Gastroesophageal sphincter (tissue), 4 donors: ENCODE measurements at regions not wholly inside any gene's neighbourhood (a gene's known extent, or its start where the extent isn't known, plus 50 kb on each side); places are given as distances from the start of the nearest gene placed in this dataset.

Experiments
- ATAC-seq: fragments of 150-250 bp; one replicate; pipeline ENCODE4 v1.9.1; 2016; ENCODE audit warnings: mild to moderate bottlenecking, moderate library complexity
- H3K27ac ChIP-seq, 4 donors: fragments of 200-600 bp; sonication (generic) in 3 of 4; 1 replicate in 3 of 4; 2 replicates in 1 of 4; pipeline ENCODE4 v1.5.1; 2016 to 2019
- H3K27me3 ChIP-seq: fragments of 200-600 bp; sonication (generic); one replicate; pipeline ENCODE4 v1.5.1; 2019
- H3K36me3 ChIP-seq, 2 donors: fragments of 200-600 bp; sonication (generic); one replicate each; pipeline ENCODE4 v1.5.1; 2019; ENCODE audit warnings: control low read depth in 1 of 2
- H3K4me1 ChIP-seq, 3 donors: fragments of 200-600 bp; sonication (generic); 1 replicate in 2 of 3; 2 replicates in 1 of 3; pipeline ENCODE4 v1.5.1; 2016 to 2019; ENCODE audit warnings: control low read depth in 2 of 3
- H3K4me3 ChIP-seq, 2 donors: fragments of 200-600 bp; sonication (generic); one replicate each; pipeline ENCODE4 v1.5.1; 2019; ENCODE audit warnings: mild to moderate bottlenecking in 1 of 2, moderate library complexity in 1 of 2
- H3K9me3 ChIP-seq, 3 donors: fragments of 200-600 bp; sonication (generic); one replicate each; pipeline ENCODE4 v1.5.1; 2017 to 2019; ENCODE audit warnings: control low read depth in 2 of 3
- EP300 ChIP-seq: sonication (generic); formaldehyde crosslinking; IDR thresholded peaks from one replicate; pipeline ENCODE4 v1.6.1; 2017; ENCODE audit warnings: antibody characterized with exemption, mild to moderate bottlenecking
- POLR2A ChIP-seq, 2 donors: fragments of 450-650 bp; IDR thresholded peaks; one replicate each; pipeline ENCODE4 v1.6.1; 2017; ENCODE audit warnings: antibody characterized with exemption in 2 of 2, mild to moderate bottlenecking in 2 of 2, moderate library complexity in 1 of 2
- POLR2AphosphoS5 ChIP-seq: sonication (generic); formaldehyde crosslinking; IDR thresholded peaks from one replicate; pipeline ENCODE4 v1.6.1; 2017; ENCODE audit warnings: antibody characterized with exemption
- WGBS, 2 donors: methylation state at CpG; one replicate each; pipeline ENCODE4 v1.1.5; 2018; ENCODE audit warnings: low coverage in 1 of 2; 5-methylcytosine and 5-hydroxymethylcytosine counted together
- TF ChIP-seq, protein P1 (sequence below), 4 experiments: fragments of 200-600 bp in 2 of 4; fragments of 450-650 bp in 2 of 4; sonication (generic) in 1 of 4; IDR thresholded peaks; one replicate each; pipeline ENCODE4 v1.5.1; 2017 to 2019; ENCODE audit warnings: antibody characterized with exemption in 4 of 4, mild to moderate bottlenecking in 2 of 4, moderate library complexity in 2 of 4

- Histone ChIP-seq H3K4me3 (no peak overlapping the region), H3K9me3 (no peaks in the 10 kb centered on the region), H3K27me3 (no peaks in the 10 kb centered on the region), H3K36me3 (no peaks in the 10 kb centered on the region), H3K4me1 (peaks cover 0 to 16% (median 0%) of the 10 kb centered on the region in 3 donors), H3K27ac (no peak overlapping the region)
- 87 to 92% methylated on average over 1 of the region's 1 CpG for WGBS, 2 donors
- TF ChIP-seq EP300 (no peak), POLR2AphosphoS5 (no peak), POLR2A (IDR thresholded peaks at IDR 0.05) (no peak)
- TF ChIP-seq, protein P1, sequence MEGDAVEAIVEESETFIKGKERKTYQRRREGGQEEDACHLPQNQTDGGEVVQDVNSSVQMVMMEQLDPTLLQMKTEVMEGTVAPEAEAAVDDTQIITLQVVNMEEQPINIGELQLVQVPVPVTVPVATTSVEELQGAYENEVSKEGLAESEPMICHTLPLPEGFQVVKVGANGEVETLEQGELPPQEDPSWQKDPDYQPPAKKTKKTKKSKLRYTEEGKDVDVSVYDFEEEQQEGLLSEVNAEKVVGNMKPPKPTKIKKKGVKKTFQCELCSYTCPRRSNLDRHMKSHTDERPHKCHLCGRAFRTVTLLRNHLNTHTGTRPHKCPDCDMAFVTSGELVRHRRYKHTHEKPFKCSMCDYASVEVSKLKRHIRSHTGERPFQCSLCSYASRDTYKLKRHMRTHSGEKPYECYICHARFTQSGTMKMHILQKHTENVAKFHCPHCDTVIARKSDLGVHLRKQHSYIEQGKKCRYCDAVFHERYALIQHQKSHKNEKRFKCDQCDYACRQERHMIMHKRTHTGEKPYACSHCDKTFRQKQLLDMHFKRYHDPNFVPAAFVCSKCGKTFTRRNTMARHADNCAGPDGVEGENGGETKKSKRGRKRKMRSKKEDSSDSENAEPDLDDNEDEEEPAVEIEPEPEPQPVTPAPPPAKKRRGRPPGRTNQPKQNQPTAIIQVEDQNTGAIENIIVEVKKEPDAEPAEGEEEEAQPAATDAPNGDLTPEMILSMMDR (IDR thresholded peaks at IDR 0.05): no peak
- no peak for ATAC-seq
These were observed 166.3 kb downstream of the KDR start for GRCh38 chr4:54959131-54959530.

GRCh38 chr4:54958236-54958635, 167.2 kb downstream of the KDR start:
- Histone ChIP-seq H3K36me3 (no peaks in the 10 kb centered on the region), H3K4me1 (peaks cover 0 to 16% (median 0%) of the 10 kb centered on the region in 3 donors), H3K9me3 (no peaks in the 10 kb centered on the region), H3K27me3 (no peaks in the 10 kb centered on the region), H3K4me3 (no peak overlapping the region), H3K27ac (no peak overlapping the region)
- WGBS, 2 donors: 92 to 100% methylated on average over 3 to 4 of the region's 6 CpGs
- ATAC-seq: no peak
- TF ChIP-seq, protein P1 (IDR thresholded peaks at IDR 0.05): no peak
- TF ChIP-seq POLR2AphosphoS5: no peak
- TF ChIP-seq POLR2A (IDR thresholded peaks at IDR 0.05): no peak
- TF ChIP-seq EP300: no peak

GRCh38 chr4:54954656-54955388, 170.6 kb downstream of the KDR start:
- no peaks in the 10 kb centered on the region for H3K27me3 ChIP-seq
- H3K36me3 ChIP-seq: no peaks in the 10 kb centered on the region
- no peak for ATAC-seq
- H3K9me3 ChIP-seq: peaks cover 0 to 4% (median 0%) of the 10 kb centered on the region in 3 donors
- no peak overlapping the region for H3K27ac ChIP-seq
- no peak for TF ChIP-seq EP300
- no peak for TF ChIP-seq POLR2AphosphoS5
- TF ChIP-seq, protein P1 (IDR thresholded peaks at IDR 0.05): no peak
- TF ChIP-seq POLR2A (IDR thresholded peaks at IDR 0.05): no peak
- H3K4me1 ChIP-seq: peaks cover 0 to 11% (median 0%) of the 10 kb centered on the region in 3 donors
- 45% methylated on average over 1 of the region's 2 CpGs; no CpG with 5 or more reads in 1 of the 2 donors for WGBS, 2 donors
- H3K4me3 ChIP-seq: no peak overlapping the region

- 20 to 100% methylated on average over 1 of the region's 1 CpG for WGBS, 2 donors
- TF ChIP-seq POLR2AphosphoS5 (no peak), EP300 (no peak), POLR2A (IDR thresholded peaks at IDR 0.05) (no peak)
- TF ChIP-seq, protein P1 (IDR thresholded peaks at IDR 0.05): no peak
- H3K4me3 ChIP-seq: no peak overlapping the region
These were observed 178.7 kb downstream of the KDR start for GRCh38 chr4:54946741-54947140.

DNA sequence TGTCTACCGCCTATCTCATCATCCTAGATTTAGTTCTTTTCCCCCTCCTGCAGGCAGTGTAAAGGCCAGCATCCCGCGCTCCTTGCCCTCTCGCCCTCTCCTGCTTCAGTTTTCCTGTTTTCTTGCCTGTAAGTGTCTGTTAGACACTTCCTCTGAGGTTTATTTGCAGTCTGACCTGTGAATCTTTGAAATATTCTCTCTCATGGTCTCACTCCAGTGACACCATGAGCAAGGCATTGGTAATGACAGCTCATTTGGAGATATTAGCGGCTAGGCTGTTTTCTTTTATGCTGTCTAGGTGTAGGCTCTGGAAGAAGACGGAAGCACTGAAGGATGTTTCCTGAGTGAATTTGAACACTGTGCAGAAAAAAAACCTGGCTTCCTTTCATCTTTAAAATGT, 179.6 kb downstream of the KDR start:
- H3K36me3 ChIP-seq: no peaks in the 10 kb centered on the region
- no peak for ATAC-seq
- H3K4me1 ChIP-seq: peaks cover 0 to 9% (median 0%) of the 10 kb centered on the region in 3 donors
- no peak overlapping the region for H3K27ac ChIP-seq
- H3K4me3 ChIP-seq: no peak overlapping the region
- no peaks in the 10 kb centered on the region for H3K9me3 ChIP-seq
- no peaks in the 10 kb centered on the region for H3K27me3 ChIP-seq
- 78 to 86% methylated on average over 4 to 6 of the region's 6 CpGs for WGBS, 2 donors
- no peak for TF ChIP-seq POLR2A (IDR thresholded peaks at IDR 0.05)
- no peak for TF ChIP-seq EP300
- no peak for TF ChIP-seq POLR2AphosphoS5
- TF ChIP-seq, protein P1 (IDR thresholded peaks at IDR 0.05): no peak

More at GRCh38 chr4:54946741-54947140, 178.7 kb downstream of the KDR start:
- Histone ChIP-seq H3K27ac (no peak overlapping the region), H3K27me3 (no peaks in the 10 kb centered on the region), H3K9me3 (peaks cover 0 to 4% (median 0%) of the 10 kb centered on the region in 3 donors), H3K4me1 (peaks cover 0 to under 1% (median 0%) of the 10 kb centered on the region in 3 donors), H3K36me3 (no peaks in the 10 kb centered on the region)
- ATAC-seq: no peak
